ENCODE measurements at regions not wholly inside any gene's neighbourhood (a gene's known extent, or its start where the extent isn't known, plus 50 kb on each side); places are given as distances from the start of the nearest gene placed in this dataset.

- no peak for TF ChIP-seq YY1 (IDR thresholded peaks at IDR 0.05; ENCODE audit: insufficient read depth, insufficient read length)
- no peak for TF ChIP-seq SUZ12 (IDR thresholded peaks at IDR 0.05; ENCODE audit: extremely low read depth, insufficient read depth, insufficient read length)
- no peak for TF ChIP-seq ZNF274 (IDR thresholded peaks at IDR 0.05; ENCODE audit: low read depth, low read length)
Observed at GRCh38 chr6:93972791-93973190, 553.4 kb upstream of the EPHA7 start.

All from NT2/D1 (cell line).